Activated CD4-positive, alpha-beta T cell treated with anti-CD3 and anti-CD28 coated beads, Interleukin-2, amount 50 U/mL, for 4 hours (primary cell): ENCODE measurements at regions not wholly inside any gene's neighbourhood (a gene's known extent, or its start where the extent isn't known, plus 50 kb on each side); places are given as distances from the start of the nearest gene placed in this dataset.

ENCODE experiments used
- DNase-seq, 2 experiments: peaks; one replicate each; pipeline ENCODE4 v3.0.0-alpha.2; 2020

DNA sequence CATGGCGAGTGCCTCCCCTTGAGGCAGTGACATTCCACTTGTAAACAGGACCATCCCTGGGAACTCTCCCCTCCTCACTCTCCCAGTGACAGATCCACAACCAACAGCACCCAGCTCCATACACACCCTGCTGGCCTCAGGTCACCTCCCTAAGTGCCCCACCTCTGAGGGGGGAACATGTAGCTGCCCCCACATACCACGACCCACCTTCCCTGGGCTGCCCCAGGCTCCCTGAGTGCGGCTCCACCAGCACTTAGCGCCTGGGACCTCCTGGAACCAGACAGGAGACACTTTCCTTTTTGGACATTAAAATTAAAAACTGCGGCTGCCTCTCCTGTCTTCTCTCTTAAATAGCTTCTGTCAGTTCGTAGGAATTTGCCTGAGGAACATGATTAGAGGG, 1140.1 kb downstream of the BRD1 start:
- DNase-seq, result no peak

GRCh38 chr22:48686694-48687302, 1140.9 kb downstream of the BRD1 start:
- no peak for DNase-seq

GRCh38 chr22:48685767-48686166, 1141.9 kb downstream of the BRD1 start:
- no peak for DNase-seq

DNA sequence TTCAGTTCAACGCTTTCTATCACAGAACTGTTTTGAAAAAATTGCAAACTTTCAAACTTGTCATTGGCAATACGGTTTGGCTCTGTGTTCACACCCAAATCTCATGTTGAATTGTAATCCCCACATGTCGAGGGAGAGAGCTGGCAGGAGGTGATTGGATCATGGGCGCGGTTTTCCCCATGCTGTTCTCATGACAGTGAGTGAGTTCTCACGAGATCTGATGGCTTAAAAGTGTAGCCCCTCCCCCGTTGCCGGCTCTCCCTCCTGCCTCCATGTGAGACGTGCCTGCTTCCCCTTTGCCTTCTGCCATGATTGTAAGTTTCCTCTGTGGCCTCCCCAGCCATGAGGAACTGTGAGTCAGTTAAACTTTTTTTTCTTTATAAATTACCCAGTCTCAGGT, 1144.0 kb downstream of the BRD1 start:
- DNase-seq, result no peak

DNA sequence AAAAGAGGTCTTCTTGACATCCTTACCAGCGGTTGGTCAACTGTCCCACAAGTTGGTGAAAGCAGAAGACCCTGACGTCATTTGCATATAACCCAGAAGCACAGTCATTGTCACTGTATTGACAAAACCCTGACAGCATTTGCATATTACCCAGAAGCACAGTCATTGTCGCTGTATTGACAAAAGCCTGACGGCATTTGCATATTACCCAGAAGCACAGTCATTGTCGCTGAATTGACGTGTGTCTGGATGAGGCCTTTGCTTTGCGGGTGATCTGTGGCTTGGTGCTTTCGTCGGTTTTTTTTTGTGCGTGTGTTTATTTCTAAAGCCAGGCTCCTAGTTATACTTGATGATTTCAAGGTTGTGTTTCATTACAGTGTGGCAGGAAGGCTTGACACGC, 1145.2 kb downstream of the BRD1 start:
- DNase-seq, result no peak

DNA sequence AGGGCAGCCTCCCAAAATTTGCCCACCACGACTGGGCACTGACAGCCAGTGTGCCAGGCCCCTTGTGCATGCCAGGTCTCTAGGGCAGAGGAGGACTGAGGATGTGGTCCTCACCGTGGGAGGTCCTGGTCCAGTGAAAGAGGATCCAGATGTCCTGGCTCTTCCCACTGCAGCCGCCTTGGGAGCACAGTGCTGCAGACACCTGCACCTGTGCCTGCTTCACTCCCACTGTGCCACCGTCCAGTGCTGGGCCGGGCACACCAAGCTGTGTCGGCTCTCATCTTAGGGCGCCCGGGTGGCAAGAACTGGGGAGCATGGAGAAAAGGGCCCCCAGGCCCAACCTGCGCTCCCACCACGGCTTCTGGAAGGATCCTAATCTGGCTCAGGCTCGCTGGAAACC, 1147.1 kb downstream of the BRD1 start:
- DNase-seq, result no peak

DNA sequence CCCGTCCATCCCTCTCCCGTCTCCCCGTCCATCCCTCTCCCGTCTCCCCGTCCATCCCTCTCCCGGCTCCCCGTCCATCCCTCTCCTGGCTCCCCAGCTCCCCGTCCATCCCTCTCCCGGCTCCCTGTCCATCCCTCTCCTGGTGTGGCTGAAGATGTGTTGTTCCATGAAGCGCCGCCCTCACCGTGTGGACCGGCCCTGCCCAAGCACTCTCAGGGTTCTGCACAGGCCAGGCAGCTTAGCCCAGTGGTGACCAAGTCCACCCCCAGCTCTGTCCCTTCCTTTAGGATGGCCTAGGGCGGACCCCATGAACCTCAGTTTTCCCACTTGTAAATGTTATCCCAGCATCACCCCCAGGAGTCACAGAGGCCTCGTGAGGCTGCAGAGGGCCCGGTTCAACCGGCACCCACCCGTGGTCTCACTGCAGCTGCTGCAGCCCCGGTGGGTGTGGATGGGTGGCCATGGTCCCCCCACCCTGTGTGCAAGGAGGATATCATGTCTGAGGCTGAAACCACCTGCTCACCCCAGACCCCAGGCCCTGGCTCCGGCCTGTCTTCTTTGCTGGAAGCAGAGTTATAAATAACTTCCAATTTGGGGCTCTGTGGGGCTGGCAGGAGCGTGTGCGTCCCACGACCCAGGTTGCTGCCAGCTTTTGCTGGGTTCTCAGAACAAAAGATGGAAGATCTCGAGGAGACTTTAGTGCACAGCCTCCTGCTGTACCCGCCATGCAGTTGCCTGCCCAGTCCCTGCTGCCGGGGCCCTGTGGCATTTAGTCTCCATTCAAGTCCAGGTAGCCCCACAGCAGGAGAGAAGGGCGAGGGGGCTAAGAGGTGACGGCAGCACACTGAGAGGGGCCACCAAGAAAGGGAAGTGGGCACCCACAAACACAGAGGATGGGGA, 1147.8 kb downstream of the BRD1 start:
- DNase-seq, result no peak

DNA sequence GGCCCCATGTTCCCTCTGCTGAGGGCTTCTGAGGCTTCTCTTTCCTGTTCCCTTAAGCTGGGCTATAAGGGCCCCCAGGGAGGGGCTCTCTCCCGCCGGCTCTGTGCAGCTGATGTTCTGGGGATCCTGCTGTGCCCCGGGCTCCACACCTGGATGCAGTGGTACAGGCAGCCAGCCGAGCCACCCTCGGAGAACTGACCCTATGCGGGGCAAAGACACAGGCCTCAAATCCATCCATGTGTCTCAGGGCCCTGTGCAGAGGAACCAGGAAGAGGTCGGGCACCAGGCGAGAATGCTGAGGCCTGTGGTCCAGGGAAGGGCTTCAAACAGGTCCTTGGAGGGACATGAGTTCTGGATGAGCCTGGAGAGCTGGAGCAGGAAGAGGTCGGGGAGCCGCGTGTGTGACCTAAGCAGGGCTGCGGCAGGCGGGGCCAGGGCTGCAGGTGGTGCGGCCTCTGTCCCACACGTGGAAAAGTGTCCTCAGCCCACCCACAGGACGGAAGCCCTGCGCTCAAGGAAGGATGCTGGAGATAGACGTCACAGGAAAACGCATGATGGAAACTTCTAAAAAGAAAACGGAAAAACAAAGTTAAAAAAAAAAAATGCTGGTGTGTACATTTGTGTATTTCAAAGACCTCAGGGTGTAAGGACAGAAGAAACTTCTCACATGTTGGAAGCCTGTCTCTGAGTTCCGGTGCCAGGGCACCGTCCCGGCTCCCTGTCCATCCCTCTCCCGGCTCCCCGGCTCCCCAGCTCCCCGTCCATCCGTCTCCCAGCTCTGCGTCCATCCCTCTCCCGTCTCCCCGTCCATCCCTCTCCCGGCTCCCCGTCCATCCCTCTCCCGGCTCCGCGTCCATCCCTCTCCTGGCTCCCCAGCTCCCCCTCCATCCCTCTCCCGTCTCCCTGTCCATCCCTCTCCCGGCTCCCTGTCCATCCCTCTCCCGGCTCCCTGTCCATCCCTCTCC, 1149.2 kb downstream of the BRD1 start:
- DNase-seq, result no peak

DNA sequence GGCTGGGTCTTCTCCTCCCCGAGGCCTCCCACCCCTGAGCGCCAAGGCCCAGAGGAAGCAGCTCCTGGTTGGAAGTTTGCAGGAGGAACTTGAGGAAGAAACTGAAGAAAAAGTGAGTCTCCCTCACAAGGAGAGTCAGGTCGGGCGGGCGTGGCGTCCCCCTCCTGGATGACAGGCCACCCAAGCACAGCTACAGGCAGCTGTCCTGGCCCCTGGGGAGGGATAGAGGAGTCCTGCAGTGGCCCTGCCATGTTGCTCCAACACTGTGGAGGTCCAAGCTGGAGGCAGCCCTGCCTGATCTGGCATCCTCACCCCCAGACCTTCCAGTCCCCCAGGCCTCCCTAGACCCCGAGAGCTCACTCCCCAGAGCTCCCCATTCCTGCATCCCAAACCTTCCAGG, 1150.1 kb downstream of the BRD1 start:
- DNase-seq, result no peak

DNA sequence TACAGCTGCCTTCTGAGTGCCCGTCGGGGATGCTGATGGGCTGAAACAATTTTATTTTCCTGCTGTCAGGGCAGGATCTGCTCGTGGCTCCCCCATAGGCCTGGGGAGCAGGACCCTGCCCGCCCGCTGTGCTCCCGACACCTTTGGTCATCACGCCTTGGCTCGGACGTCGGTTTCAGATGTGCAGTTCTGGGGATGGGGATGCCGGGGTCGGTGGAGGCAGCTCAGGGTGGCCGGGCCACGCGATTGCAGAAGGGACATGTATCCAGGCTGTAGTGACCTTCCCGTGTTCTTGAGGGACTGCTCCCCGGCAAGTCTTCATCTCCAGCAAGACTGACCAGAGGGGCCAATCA, 1150.5 kb downstream of the BRD1 start:
- no peak for DNase-seq

DNA sequence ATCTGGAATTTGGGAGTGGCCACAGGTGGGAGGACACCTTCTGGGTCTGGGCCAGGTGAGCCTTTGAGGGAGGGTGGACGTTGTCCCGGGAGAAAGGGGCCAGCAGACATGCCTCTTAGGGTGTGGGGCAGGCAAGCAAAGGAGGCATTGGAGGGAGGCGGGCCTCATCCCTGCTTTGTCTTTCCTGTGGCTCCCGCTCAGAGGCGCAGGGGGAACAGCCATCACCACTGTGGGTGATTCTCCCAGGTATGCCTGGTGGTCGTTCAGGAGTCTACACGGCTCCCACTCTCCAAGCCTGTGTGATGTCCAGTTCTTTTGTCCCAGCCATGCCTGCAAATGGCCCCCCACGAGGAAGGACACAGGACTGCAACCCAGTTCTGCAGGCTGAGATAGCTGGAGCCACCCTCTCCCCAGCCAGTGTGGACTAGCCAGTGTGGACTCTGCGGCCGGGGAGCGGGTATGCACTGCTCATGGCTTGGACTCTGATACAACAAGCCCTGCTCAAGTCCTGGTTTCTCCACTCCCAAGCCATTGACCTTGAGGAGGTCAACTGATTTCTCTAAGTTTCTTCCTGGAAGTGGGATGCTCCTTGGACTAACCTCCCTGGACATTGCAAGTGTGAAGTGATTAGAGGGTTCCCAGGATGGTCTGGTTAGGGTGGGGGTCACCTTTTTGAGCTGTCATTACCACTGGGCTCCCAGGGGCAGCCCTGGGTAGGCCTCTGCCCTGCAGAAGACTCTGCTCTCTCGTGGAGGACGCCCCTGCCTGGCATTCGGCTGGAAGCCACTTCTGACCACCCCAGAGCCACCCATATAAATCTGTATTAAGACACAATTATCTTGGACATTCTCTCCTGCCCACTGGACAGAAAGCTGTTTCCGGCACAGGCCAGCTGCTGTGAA, 1151.2 kb downstream of the BRD1 start:
- DNase-seq, result no peak

DNA sequence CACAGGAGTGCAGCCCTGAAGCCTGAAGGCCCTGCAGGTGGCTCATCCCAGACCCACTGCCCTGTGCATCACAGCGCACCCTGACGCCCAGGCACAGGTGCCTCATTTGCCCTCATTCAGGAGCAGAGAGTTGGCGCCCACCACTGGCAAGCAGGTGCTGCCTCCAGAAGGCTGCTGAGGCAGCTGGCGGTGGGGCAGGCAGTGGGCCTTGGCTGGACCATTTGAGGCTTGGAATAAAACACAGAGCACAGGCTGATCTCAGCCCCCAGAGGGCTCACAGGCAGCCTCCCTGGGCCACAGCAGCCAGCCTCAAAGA, 1151.9 kb downstream of the BRD1 start:
- DNase-seq, result no peak

DNA sequence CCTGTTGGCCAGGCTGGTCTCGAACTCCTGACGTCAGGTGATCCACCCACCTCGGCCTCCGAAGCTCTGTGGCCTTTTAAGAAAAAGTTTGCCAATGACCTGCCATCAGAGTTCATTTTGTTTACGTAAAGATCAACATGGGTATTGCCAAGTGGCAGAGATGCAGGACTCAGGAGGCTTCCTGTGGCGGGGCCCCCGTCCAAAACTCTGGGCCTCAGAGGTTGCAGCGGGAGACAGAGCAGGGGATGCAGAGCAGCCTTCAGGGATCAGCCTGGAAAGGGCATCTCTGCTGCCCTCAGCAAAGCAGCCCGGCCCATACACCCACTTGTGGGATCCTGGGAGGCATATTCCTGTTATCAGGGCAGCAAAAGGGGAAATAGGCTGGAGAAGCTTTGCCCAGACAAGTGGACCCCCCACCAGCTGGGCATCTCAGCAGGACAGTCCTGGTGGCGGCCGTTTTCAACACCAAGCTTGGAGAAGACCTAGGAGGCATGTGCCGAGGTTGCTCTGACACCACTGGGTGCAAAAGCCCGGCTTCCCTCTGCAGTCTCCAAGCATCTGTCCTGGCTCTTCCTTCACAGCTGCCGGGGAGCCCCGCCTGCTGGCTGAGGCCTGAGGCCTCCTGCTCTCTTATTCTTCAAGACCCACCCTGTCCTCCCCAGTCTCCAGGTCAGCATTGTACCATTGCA, 1152.4 kb downstream of the BRD1 start:
- no peak for DNase-seq

- no peak for DNase-seq
Measured at GRCh38 chr22:48673806-48674500, 1153.7 kb downstream of the BRD1 start.

- no peak for DNase-seq
Measured at GRCh38 chr22:48672387-48672786, 1155.3 kb downstream of the BRD1 start.

GRCh38 chr22:48670731-48671130, 1156.9 kb downstream of the BRD1 start:
- DNase-seq, result no peak

- DNase-seq, result no peak
Measured at GRCh38 chr22:48669986-48670716, 1157.5 kb downstream of the BRD1 start.

GRCh38 chr22:48669226-48669625, 1158.4 kb downstream of the BRD1 start:
- no peak for DNase-seq

DNA sequence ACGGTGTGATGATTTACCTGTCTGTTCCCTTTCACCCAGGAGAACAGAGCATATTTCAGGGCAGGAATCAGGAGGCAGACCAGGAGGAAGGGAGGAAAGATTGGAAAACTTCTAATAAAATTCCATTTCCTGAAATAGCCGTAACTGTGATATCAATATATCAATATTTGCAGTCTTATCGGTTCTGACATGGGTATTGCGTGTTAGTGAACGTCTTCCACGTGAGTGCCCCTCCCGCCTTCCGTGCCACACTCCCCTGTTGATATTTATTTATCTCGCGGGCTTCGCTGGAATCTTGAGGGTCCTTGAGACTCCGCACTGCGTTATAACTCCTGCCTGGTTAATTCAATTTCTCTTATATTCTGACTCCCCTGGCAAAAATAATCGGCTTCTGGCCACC, 1160.4 kb downstream of the BRD1 start:
- DNase-seq, result no peak

GRCh38 chr22:48666620-48667019, 1161.1 kb downstream of the BRD1 start:
- DNase-seq, result no peak
